Motor neuron (in vitro differentiated cells): ENCODE measurements at regions not wholly inside any gene's neighbourhood (a gene's known extent, or its start where the extent isn't known, plus 50 kb on each side); places are given as distances from the start of the nearest gene placed in this dataset.

Experiments
- ATAC-seq, 8 experiments: fragments of 200-7000 bp; cut with Tn5 transposase; replicated peaks in 6 of 8; 2 replicates each; pipeline ENCODE4 v1.8.0; 2021; ENCODE audit warnings: mild to moderate bottlenecking in 8 of 8, moderate library complexity in 8 of 8
- H3K27ac ChIP-seq, 2 donors: fragments of 250-450 bp; sonication (Bioruptor Pico); 2 replicates each; pipeline ENCODE4 v1.9.0; 2021; ENCODE audit warnings: antibody characterized with exemption in 2 of 2, mild to moderate bottlenecking in 2 of 2, moderate library complexity in 1 of 2
- H3K4me1 ChIP-seq, 2 donors: fragments of 250-450 bp; sonication (Bioruptor Pico); replicated peaks in 1 of 2; 2 replicates each; pipeline ENCODE4 v1.6.1; 2021; ENCODE audit warnings: antibody characterized with exemption in 2 of 2, mild to moderate bottlenecking in 2 of 2, moderate library complexity in 1 of 2
- H3K4me3 ChIP-seq, 5 donors: fragments of 250-450 bp; sonication (Bioruptor Pico); 2 replicates each; pipeline ENCODE4 v1.9.0; 2021; ENCODE audit warnings: antibody characterized with exemption in 5 of 5, mild to moderate bottlenecking in 5 of 5, moderate library complexity in 4 of 5
- WGBS, 10 experiments: fragments of 450-650 bp; shearing (Covaris generic); methylation state at CpG; one replicate each; pipeline ENCODE4 v1.0.0; 2022; 5-methylcytosine and 5-hydroxymethylcytosine counted together
- in situ Hi-C, 9 experiments: fragments of 400-800 bp; cut with MboI; loops; one replicate each; pipeline ENCODE4 v1.15.0; 2021; ENCODE audit warnings: low sequenced_read_pairs in 9 of 9, low pct_unique_long_range_greater_than_20kb in 2 of 9; ENCODE audit not compliant: unreplicated experiment in 9 of 9

DNA sequence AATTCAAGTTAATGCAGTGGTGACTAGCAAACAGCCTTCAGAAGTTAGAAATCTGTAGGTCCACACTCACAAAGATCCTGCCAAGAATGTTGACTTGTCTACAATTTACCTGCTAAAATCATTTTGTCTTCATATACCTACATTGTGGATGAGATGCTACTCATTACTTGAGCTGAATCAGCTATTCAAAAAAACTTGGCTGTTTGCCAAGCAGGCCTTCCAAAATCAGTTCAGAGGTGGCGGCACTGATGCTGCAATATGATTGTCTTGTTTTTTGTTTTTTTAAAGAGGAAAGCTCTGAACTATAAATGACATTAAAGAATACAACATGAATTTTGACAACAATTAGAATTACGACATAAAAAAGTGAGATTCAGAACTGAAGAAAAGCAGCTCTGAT lies 354.7 kb upstream of the KHDRBS2 start:
- in situ Hi-C loops = no loop called here

DNA sequence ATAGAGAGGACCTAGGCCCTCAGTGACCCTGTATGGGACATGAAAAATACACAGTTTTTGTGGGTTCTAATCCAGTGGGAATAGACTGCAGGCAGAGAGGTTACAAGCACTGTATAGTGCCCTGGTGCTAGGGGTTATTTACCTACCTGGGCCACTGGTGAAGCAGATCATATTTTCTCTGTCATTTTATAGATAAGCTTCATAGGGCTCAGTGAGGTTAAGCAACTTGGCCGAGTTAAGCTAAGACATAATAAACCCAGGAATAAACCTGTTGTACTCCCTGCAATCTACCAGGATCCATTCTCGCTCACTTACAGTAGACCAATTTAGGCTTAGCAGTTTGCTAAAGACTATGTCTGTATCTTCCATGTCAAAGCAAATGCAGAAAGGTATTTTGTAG lies 340.6 kb upstream of the KHDRBS2 start:
- WGBS, 10 experiments = 0 to 100% (median 86%) methylated on average over 1 to 2 of the region's 2 CpGs; no CpG with 5 or more reads in 2 of the 10 experiments
- ATAC-seq = no peak
- Histone ChIP-seq H3K4me1 (no peaks in the 10 kb centered on the region), H3K27ac (no peak overlapping the region), H3K4me3 (no peak overlapping the region)
- in situ Hi-C loops = no loop called here

More for the DNA sequence above, 354.7 kb upstream of the KHDRBS2 start:
- ATAC-seq = no peak
- Histone ChIP-seq H3K27ac (no peak overlapping the region), H3K4me1 (no peaks in the 10 kb centered on the region), H3K4me3 (no peak overlapping the region)
- WGBS, 10 experiments = 0 to 100% (median 69%) methylated on average over 1 to 2 of the region's 2 CpGs

DNA sequence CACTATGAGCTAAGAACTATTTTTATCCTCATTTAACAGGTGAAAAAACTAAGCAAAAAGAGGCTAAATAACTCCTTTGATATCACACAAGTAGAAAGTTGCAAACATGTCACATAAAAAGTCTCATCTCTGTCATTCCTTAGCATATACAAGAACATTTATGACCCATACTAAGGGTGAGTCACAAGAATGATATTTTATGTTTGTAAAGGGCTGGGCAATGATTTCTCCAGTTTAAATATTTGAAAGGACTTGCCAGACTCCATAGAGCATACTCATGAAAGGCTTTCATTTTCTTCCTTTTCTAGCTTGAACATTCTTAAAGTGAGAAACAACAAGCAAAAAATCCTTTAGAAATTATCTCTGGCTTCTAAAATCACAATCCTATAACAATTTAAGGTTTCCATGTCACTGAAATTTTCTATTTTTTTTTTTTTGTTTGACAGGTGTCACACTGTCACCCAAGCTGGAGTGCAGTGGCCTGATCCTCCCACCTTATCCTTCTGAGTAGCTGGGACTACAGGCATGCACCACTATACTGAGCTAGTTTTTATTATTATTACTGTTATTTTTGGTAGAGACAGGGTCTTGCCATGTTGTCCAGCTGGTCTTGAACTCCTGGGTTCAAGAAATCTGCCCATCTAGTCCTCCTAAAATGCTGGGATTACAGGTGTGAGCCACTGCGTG lies 338.0 kb upstream of the KHDRBS2 start:
- H3K4me3 ChIP-seq = no peak overlapping the region
- WGBS, 10 experiments = 0 to 100% (median 78%) methylated on average over 1 of the region's 1 CpG; no CpG with 5 or more reads in 2 of the 10 experiments
- H3K4me1 ChIP-seq = no peaks in the 10 kb centered on the region
- no peak overlapping the region for H3K27ac ChIP-seq
- in situ Hi-C loops = no loop called here
- ATAC-seq = peak in 2 of 8 experiments; percentile 40 to 52

DNA sequence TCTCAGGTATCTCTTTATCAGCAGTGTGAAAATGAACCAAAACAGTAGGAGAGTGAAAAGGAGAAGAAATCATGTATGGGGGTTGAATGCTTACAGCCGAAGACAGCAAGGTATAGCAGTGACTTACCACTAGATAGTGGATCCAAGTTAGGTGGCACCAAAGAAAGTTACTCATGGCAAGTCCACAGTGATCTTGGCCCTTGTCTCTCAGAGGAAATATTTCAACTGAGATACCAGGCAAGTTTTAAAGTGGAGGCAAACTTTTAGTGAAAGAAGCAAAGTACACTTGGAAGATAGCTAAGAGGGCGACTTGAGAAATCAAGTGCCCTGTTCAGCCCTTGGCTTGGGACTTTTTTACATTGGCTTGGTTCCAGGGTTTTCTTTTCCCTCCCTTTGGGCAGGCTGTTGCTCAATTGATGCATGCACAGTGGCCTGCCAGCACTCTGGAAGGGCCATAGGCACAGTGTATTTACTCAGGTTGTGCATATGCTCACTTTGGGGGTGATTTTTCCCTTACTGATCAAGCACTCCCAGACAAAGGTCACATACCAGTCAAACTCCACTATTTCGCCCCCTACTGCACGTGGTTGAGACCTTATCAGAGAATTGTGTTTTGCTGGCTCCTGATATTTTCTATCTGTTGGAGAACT lies 329.5 kb upstream of the KHDRBS2 start:
- no peak for ATAC-seq
- WGBS, 10 experiments = 0 to 93% (median 82%) methylated on average over 1 to 4 of the region's 4 CpGs; no CpG with 5 or more reads in 2 of the 10 experiments
- Histone ChIP-seq H3K27ac (no peak overlapping the region), H3K4me3 (no peak overlapping the region), H3K4me1 (no peaks in the 10 kb centered on the region)
- in situ Hi-C loops = no loop called here

DNA sequence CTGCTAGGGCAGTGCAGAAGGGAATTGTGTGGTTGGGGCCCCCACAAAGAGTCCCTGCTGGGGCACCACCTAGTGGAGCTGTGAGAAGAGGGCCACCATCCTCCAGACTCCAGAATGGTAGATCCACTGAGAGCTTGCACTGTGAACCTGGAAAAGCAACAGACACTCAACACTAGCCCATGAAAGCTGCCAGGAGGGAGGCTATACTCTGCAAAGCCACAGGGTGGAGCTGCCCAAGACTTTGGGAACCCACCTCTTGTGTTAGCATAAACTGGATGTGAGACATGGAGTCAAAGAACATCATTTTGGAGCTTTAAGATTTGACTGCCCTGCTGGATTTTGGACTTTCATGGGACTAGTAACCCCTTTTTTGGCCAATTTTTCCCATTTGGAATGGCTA lies 328.4 kb upstream of the KHDRBS2 start:
- H3K27ac ChIP-seq = no peak overlapping the region
- no peaks in the 10 kb centered on the region for H3K4me1 ChIP-seq
- no peak overlapping the region for H3K4me3 ChIP-seq
- no peak for ATAC-seq
- in situ Hi-C loops = no loop called here

DNA sequence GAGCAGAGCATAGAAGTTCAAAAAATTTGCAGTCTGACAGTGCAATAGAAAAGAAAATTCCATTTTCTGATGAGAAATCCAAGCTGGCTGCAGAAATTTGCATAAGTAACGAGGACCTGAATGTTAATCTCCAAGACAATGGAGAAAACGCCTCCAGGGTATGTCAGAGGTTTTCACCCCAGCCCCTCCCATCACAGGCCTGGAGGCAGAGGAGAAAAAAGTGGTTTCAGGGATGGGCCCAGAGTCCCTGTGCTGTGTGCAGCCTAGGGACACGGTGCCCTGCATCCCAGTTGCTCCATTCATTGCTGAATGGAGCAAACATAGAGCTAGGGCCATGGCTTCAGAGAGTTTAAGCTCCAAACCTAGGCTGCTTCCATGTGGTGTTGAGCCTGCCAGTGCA lies 327.9 kb upstream of the KHDRBS2 start:
- Histone ChIP-seq H3K27ac (no peak overlapping the region), H3K4me1 (no peaks in the 10 kb centered on the region), H3K4me3 (no peak overlapping the region)
- WGBS, 10 experiments = 0 to 69% (median 48%) methylated on average over 1 to 3 of the region's 3 CpGs; no CpG with 5 or more reads in 3 of the 10 experiments
- in situ Hi-C loops = no loop called here
- ATAC-seq = peak in 2 of 8 experiments; percentile 25 to 52

DNA sequence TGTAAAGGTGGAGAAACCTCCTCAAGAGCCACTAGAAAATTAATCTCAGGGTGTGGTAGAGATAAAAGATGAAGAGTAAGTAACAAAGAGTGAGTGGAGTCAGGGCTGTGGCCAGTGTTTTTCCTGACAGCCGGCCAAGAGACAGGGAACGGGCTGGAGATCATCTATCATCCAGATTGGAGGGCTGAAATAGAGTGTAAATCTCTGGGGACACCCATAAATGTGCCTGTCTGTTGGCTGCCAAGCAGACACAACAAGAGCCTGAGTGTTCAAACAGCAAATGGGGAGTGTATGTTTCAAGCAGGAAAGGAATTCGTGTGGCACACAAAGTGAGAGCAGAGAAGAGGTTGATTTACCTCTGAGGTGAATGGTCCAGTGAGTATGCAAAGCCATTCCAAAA lies 326.4 kb upstream of the KHDRBS2 start:
- no peak overlapping the region for H3K27ac ChIP-seq
- WGBS, 10 experiments = 0 to 100% (median 30%) methylated on average over 1 to 3 of the region's 3 CpGs; no CpG with 5 or more reads in 3 of the 10 experiments
- in situ Hi-C loops = no loop called here
- no peaks in the 10 kb centered on the region for H3K4me1 ChIP-seq
- ATAC-seq = peak in 2 of 8 experiments; percentile 43 to 54
- H3K4me3 ChIP-seq = no peak overlapping the region

DNA sequence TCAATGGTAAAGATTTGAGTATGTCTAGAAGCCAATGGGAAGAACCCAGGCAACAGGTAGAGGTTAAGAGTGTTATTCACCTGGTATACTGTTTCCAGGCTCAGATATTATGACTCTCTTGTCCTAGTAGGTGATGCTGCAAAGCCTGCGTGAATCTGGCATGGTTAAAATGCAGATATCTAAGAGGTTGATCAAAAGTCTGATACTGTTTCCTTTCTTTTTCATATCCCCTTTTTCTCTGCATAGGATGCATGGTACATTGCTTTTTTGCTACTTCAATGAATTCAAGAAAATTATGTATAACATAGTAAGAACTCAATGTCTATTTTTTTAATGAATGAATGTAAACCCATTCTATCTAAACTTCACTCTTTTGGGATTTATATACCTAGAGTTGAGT lies 284.3 kb upstream of the KHDRBS2 start:
- 0 to 100% (median 78%) methylated on average over 1 of the region's 1 CpG; no CpG with 5 or more reads in 3 of the 10 experiments for WGBS, 10 experiments
- no peak for ATAC-seq

DNA sequence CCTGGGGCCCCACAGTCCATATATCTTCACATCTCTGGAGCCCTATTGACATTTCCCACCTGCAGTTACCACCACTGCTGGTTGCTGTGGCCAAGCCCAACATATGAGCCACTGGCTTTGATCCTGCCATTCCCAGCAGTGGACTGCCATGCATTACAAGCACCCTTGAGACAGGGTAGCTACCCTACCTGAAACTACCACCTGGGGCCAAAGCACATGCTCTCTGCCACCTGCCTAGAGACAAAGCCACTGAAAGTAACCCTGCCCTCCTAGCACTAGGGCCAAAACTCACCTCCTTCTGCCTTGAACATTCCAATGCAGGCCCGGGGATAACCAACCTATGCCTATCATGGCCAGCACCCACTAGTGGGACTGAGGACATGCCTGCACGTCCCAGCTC lies 255.5 kb upstream of the KHDRBS2 start:
- Histone ChIP-seq H3K4me1 (no peaks in the 10 kb centered on the region), H3K27ac (no peak overlapping the region), H3K4me3 (no peak overlapping the region)
- ATAC-seq = no peak
- 10 to 86% (median 30%) methylated on average over 1 to 2 of the region's 2 CpGs; no CpG with 5 or more reads in 5 of the 10 experiments for WGBS, 10 experiments
- in situ Hi-C loops = no loop called here

More for the DNA sequence above, 284.3 kb upstream of the KHDRBS2 start:
- no peak overlapping the region for H3K27ac ChIP-seq
- in situ Hi-C loops = no loop called here
- no peak overlapping the region for H3K4me3 ChIP-seq
- H3K4me1 ChIP-seq = no peaks in the 10 kb centered on the region

DNA sequence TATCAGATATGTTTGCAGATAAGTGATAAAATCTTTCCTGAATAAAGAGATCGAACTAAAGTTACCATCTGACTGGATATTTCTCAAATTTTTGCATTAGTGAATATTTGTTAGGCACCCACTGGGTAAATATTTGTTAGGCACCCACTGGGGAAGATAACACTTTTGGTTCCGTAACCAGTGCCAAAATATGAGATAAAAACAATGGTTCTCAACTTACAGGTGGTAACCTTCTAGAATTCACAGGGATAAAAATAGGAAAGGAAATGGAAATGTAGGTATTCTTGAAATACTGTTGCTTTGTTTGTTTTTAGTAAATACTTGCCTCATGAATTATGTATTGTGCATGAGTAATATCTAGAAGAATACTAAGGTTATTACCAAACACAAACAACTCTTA lies 245.0 kb upstream of the KHDRBS2 start:
- ATAC-seq = no peak
- H3K4me1 ChIP-seq = no peaks in the 10 kb centered on the region
- WGBS, 10 experiments = 0 to 100% (median 50%) methylated on average over 1 to 2 of the region's 2 CpGs; no CpG with 5 or more reads in 1 of the 10 experiments
- H3K4me3 ChIP-seq = no peak overlapping the region
- in situ Hi-C loops = no loop called here
- H3K27ac ChIP-seq = no peak overlapping the region

DNA sequence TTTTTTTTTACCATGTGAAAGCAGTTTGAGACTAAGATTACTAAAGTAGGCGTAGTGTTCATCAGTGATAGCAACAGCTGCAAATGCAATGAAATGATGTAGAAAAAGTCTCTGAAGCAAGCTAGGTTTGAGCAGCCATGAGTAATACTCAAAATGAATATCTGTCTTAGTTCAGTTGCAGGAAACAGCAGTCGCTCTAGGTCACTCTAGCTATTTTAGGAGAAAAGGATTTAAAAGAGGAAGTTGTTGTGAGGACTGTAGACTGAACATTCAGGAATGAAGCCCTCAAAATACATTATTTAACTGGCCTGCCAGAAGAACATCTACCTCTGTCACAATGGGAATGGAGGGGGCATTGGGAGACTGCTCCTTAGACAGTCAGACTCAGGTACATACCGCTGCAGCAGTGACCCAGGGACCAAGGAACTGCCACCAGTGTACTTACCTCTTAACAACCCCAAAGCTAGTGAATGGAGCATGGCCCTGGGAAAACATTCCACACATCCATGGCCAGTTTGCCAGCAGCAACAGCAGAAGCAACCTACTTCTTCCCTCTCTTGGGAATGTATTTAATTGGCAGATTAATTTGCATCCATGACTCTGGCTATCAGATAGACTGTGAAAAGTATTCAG lies 243.0 kb upstream of the KHDRBS2 start:
- H3K27ac ChIP-seq = no peak overlapping the region
- H3K4me1 ChIP-seq = no peaks in the 10 kb centered on the region
- no peak for ATAC-seq
- no peak overlapping the region for H3K4me3 ChIP-seq
- in situ Hi-C loops = no loop called here
- WGBS, 10 experiments = 31 to 100% (median 83%) methylated on average over 1 to 3 of the region's 3 CpGs; no CpG with 5 or more reads in 1 of the 10 experiments

DNA sequence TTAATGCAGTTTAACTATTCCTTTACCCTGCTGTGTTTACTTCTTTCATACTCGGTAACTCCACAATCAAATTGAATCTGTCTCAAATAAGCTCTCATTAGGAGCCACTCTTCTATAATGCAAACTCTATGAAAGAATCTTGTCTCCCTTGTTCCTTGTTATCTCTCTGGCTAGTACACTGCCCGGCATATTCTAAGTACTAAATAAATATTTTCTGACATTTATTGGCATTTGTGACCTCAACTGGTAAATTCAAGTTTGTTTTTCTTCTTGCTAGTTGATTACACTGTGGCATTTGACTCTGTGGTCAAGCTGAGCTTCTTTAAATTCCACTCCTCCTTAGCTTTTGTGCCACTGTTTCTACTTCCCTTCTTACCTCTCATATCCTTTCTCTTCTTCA lies 237.6 kb upstream of the KHDRBS2 start:
- WGBS, 10 experiments = 4 to 93% (median 80%) methylated on average over 1 to 2 of the region's 2 CpGs; no CpG with 5 or more reads in 1 of the 10 experiments
- Histone ChIP-seq H3K4me1 (no peaks in the 10 kb centered on the region), H3K4me3 (no peak overlapping the region), H3K27ac (no peak overlapping the region)
- no peak for ATAC-seq
- in situ Hi-C loops = no loop called here

DNA sequence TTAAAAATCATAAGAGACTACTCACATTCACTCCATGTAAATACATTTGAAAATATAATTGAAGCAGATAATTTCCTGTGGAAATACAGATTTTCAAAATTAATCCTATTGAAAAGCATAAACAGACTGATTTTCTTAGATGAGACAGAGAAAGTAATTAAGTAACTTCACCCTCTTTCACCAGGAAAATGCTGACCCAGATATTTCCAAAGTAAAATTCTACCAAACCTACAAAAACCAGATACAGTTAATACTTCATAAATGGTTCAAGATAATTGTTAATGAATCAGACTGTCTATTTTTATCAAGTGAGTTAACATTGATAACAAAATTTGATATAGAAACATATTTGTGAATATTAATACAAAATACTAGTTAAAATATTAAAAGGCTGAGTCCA lies 233.5 kb upstream of the KHDRBS2 start:
- in situ Hi-C loops = no loop called here
- no peak overlapping the region for H3K4me3 ChIP-seq

More for the DNA sequence above, 233.5 kb upstream of the KHDRBS2 start:
- peaks cover 8 to 14% of the 10 kb centered on the region in 2 donors for H3K4me1 ChIP-seq
- no peak overlapping the region for H3K27ac ChIP-seq
- no peak for ATAC-seq
